ENCODE measurements at regions not wholly inside any gene's neighbourhood (a gene's known extent, or its start where the extent isn't known, plus 50 kb on each side); places are given as distances from the start of the nearest gene placed in this dataset.
"Not testable (repeated sequence)": the region's sequence is repeated elsewhere in the genome, so short reads cannot be mapped to it uniquely, and the experiment has no call there.

DNA sequence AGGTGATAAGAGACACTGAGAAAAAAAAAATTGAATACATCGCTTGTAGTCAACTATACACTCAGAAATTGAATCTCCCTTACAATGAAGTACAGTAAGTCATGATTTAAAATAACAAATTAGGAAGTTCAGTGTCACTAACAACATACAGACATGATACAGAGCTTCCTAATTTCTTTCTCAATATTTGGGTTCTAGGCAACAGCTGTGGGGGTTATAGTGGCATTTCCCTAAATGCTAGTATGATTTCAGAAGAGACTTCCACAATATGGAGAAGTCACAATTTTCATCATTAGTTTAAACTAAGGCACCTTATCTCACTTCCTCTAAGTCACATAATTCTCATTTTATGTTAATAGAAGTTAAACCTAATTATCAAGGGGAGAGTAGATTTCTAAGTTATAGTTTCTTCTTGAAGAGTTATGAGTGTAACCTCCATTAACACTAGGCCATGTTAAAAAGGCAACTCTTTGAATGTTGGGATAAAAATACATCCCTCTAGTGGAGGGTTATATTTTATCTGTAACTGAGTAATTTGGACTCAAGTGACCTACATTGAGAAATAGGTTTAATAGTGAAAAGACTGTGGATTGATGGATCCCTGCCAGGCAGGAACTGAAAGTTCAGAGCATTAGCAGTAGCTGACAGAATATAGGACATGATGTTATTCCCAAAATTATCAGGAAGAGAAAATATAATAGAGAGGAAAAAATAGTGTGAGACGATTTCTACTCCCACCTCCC is 286.0 kb upstream of the SUCLG2 start:
- CTCF ChIA-PET, result interaction anchor here (1.0 to 1.2 kb wide), 2 partner anchors 12 to 827 kb away, joined by 3 read pairs; no protein-coding TSS in a partner anchor
- POLR2A ChIA-PET, result no interaction called here
- no peak for DNase-seq (ENCODE audit: extremely low spot score)
- TF ChIP-seq CTCF (IDR thresholded peaks at IDR 0.05; ENCODE audit: control extremely low read depth, extremely low read depth, low read depth, missing control alignments), result no peak

DNA sequence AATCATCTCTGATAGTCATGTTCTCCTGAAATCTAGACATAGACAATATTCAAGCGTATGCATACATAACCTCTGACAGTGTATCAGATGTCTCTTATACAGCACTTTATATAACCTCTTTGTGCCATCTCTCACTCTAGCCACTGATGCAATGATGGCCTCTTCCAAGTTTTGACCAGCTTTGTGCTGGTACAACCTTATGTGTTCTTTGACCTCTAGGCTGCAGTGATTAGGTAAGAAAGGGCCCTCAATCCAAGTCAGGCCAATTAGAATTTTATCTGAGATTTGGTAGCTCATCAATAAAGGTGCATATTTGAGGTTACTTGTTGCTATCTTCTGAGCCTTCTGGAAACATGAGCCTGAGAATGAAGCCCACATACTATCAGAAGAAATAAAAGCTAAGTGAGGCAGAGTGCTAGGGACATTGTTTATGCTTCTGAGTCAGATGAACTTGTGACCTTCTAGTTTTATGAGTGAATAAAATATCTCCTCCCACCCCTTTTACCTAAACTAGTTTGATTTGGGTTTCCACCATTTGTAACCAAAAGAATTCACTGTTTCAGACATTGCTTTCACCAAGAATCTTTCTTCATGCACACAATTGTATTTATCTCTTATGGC is 283.2 kb upstream of the SUCLG2 start:
- DNase-seq (ENCODE audit: extremely low spot score), result no peak
- POLR2A ChIA-PET, result no interaction called here
- no peak for TF ChIP-seq CTCF (IDR thresholded peaks at IDR 0.05; ENCODE audit: control extremely low read depth, extremely low read depth, low read depth, missing control alignments)
- CTCF ChIA-PET, result no interaction called here

DNA sequence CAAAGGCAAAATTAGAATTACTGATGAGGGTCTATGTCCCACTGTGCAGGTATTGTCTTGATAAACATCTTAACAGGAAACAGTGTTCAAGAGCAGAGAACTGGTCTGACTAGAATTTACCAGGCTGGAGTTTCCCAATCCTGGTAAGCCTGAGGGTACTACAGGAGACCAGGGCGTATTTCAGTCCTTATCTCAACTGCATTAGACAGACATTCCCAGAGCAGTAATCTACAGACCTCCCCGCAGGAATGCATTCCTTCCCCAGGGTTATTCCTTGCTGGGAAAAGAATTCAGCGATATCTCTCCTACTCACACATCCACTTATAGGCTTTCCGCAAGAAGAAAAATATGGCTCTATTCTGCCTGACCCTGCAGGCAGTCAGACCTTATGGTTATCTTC is 276.0 kb upstream of the SUCLG2 start:
- POLR2A ChIA-PET; DNase-seq (ENCODE audit: extremely low spot score); CTCF ChIA-PET: not testable (repeated sequence)

- no peak for DNase-seq (ENCODE audit: extremely low spot score)
- ChIA-PET POLR2A (no interaction called here), CTCF (no interaction called here)
- no peak for TF ChIP-seq CTCF (IDR thresholded peaks at IDR 0.05; ENCODE audit: control extremely low read depth, extremely low read depth, low read depth, missing control alignments)
Measured at GRCh38 chr3:67923796-67924195, 269.4 kb upstream of the SUCLG2 start.

DNA sequence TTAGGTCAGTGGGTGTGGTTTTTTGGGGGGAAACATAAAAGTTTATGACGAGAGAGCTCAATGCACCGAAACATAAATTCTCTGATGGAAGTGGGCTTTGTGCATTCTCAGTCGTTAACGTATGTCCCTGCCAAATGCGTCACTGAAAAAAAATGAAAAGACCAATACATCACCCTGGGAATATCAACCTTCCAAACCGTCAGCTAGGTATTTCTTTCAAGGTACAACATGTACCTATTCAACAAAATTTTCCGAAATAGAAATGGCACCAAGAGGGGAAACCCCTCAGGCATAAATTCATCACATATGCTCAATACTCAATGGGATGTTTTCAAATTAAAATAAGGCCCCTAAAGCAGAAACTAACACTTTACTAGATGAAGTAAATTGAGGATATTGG is 266.6 kb upstream of the SUCLG2 start:
- POLR2A ChIA-PET, result no interaction called here
- no peak for TF ChIP-seq CTCF (IDR thresholded peaks at IDR 0.05; ENCODE audit: control extremely low read depth, extremely low read depth, low read depth, missing control alignments)

GRCh38 chr3:67920311-67920710 is 265.9 kb upstream of the SUCLG2 start:
- TF ChIP-seq CTCF (IDR thresholded peaks at IDR 0.05; ENCODE audit: control extremely low read depth, extremely low read depth, low read depth, missing control alignments), result no peak
- no peak for DNase-seq (ENCODE audit: extremely low spot score)
- ChIA-PET CTCF (interaction anchor here (1.2 kb wide), 1 partner anchor 37 kb away, joined by 3 read pairs; no protein-coding TSS in a partner anchor), POLR2A (no interaction called here)

More for the DNA sequence above, 266.6 kb upstream of the SUCLG2 start:
- DNase-seq (ENCODE audit: extremely low spot score), result no peak
- CTCF ChIA-PET, result interaction anchor here (1.2 kb wide), 1 partner anchor 37 kb away, joined by 3 read pairs; no protein-coding TSS in a partner anchor

GRCh38 chr3:67916353-67916752 is 261.9 kb upstream of the SUCLG2 start:
- CTCF ChIA-PET, result no interaction called here
- no peak for TF ChIP-seq CTCF (IDR thresholded peaks at IDR 0.05; ENCODE audit: control extremely low read depth, extremely low read depth, low read depth, missing control alignments)
- POLR2A ChIA-PET, result no interaction called here
- no peak for DNase-seq (ENCODE audit: extremely low spot score)
